Loucy (cell line): ENCODE measurements at regions not wholly inside any gene's neighbourhood (a gene's known extent, or its start where the extent isn't known, plus 50 kb on each side); places are given as distances from the start of the nearest gene placed in this dataset.

Experiments
- H2AFZ ChIP-seq: fragments of 200-600 bp; sonication (generic); 2 replicates; pipeline ENCODE4 v1.6.0; 2016; ENCODE audit warnings: antibody characterized with exemption, mild to moderate bottlenecking, low read length, moderate library complexity
- H3F3A ChIP-seq: fragments of 200-600 bp; 2 replicates; pipeline ENCODE4 v1.6.0; 2016; ENCODE audit warnings: antibody characterized with exemption, low read depth, mild to moderate bottlenecking
- H3K27me3 ChIP-seq: fragments of 200-600 bp; sonication (generic); 2 replicates; pipeline ENCODE4 v1.6.1; 2014; ENCODE audit warnings: low read length, mild to moderate bottlenecking; ENCODE audit not compliant: insufficient read depth, poor library complexity, severe bottlenecking
- H3K36me3 ChIP-seq: fragments of 200-600 bp; sonication (generic); 2 replicates; pipeline ENCODE4 v1.6.1; 2016; ENCODE audit warnings: low read length; ENCODE audit not compliant: insufficient read depth
- H3K4me1 ChIP-seq: fragments of 200-600 bp; sonication (generic); 2 replicates; pipeline ENCODE4 v1.5.1; 2014; ENCODE audit warnings: low read length, mild to moderate bottlenecking; ENCODE audit not compliant: insufficient read depth, poor library complexity, severe bottlenecking
- H3K4me2 ChIP-seq: fragments of 200-600 bp; sonication (generic); 2 replicates; pipeline ENCODE4 v1.6.0; 2014; ENCODE audit warnings: antibody characterized with exemption, low read length, low read depth, mild to moderate bottlenecking; ENCODE audit not compliant: poor library complexity, severe bottlenecking
- H3K4me3 ChIP-seq: fragments of 200-600 bp; sonication (generic); 2 replicates; pipeline ENCODE4 v1.5.1; 2014; ENCODE audit warnings: low read length, mild to moderate bottlenecking, mixed read lengths; ENCODE audit not compliant: poor library complexity, severe bottlenecking
- H3K79me2 ChIP-seq: fragments of 200-600 bp; sonication (generic); 2 replicates; pipeline ENCODE4 v1.6.1; 2014; ENCODE audit warnings: low read length; ENCODE audit not compliant: insufficient read depth
- H3K9ac ChIP-seq: fragments of 200-600 bp; sonication (generic); 2 replicates; pipeline ENCODE4 v1.6.0; 2014; ENCODE audit warnings: mild to moderate bottlenecking, low read depth, low read length, moderate library complexity; ENCODE audit not compliant: poor library complexity, severe bottlenecking
- H3K9me2 ChIP-seq: fragments of 200-600 bp; sonication (generic); replicated peaks from 2 replicates; pipeline ENCODE4 v1.6.1; 2016; ENCODE audit warnings: low read depth, low read length, mixed read lengths
- H3K9me3 ChIP-seq: fragments of 200-600 bp; sonication (generic); 2 replicates; pipeline ENCODE4 v1.6.1; 2014; ENCODE audit warnings: mild to moderate bottlenecking, antibody characterized with exemption, low read length, low read depth; ENCODE audit not compliant: insufficient read depth
- H4K20me1 ChIP-seq: fragments of 200-600 bp; sonication (generic); 2 replicates; pipeline ENCODE4 v1.6.0; 2014; ENCODE audit warnings: antibody characterized with exemption, low read length, mild to moderate bottlenecking; ENCODE audit not compliant: insufficient read depth, poor library complexity, severe bottlenecking
- EZH2phosphoT487 ChIP-seq: fragments of 200-600 bp; IDR thresholded peaks from 2 replicates; pipeline ENCODE4 v1.6.1; 2018; ENCODE audit warnings: antibody characterized with exemption, mild to moderate bottlenecking, moderate library complexity, borderline replicate concordance
- TF ChIP-seq, protein P1 (sequence below): fragments of 200-600 bp; sonication (generic); conservative IDR thresholded peaks from 2 replicates; pipeline ENCODE4 v1.5.1; 2014; ENCODE audit warnings: mild to moderate bottlenecking, antibody characterized with exemption, low read length

- Histone ChIP-seq H3F3A (no peaks in the 10 kb centered on the region), H3K9me3 (no peaks in the 10 kb centered on the region), H3K9me2 (no peaks in the 10 kb centered on the region), H3K4me1 (peaks cover 31% of the 10 kb centered on the region), H2AFZ (no peak overlapping the region), H3K36me3 (no peaks in the 10 kb centered on the region; the same call in 1 of the 2 replicates), H4K20me1 (no peaks in the 10 kb centered on the region), H3K4me3 (no peak overlapping the region), H3K27me3 (no peaks in the 10 kb centered on the region), H3K4me2 (no peak overlapping the region), H3K79me2 (peaks cover 37% of the 10 kb centered on the region), H3K9ac (no peak overlapping the region)
- TF ChIP-seq, protein P1, sequence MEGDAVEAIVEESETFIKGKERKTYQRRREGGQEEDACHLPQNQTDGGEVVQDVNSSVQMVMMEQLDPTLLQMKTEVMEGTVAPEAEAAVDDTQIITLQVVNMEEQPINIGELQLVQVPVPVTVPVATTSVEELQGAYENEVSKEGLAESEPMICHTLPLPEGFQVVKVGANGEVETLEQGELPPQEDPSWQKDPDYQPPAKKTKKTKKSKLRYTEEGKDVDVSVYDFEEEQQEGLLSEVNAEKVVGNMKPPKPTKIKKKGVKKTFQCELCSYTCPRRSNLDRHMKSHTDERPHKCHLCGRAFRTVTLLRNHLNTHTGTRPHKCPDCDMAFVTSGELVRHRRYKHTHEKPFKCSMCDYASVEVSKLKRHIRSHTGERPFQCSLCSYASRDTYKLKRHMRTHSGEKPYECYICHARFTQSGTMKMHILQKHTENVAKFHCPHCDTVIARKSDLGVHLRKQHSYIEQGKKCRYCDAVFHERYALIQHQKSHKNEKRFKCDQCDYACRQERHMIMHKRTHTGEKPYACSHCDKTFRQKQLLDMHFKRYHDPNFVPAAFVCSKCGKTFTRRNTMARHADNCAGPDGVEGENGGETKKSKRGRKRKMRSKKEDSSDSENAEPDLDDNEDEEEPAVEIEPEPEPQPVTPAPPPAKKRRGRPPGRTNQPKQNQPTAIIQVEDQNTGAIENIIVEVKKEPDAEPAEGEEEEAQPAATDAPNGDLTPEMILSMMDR = no peak
- TF ChIP-seq EZH2phosphoT487 = no peak
These were observed 72.8 kb downstream of the SIPA1L2 start for GRCh38 chr1:232557096-232557495.

GRCh38 chr1:232556351-232556750 is 73.6 kb downstream of the SIPA1L2 start:
- Histone ChIP-seq H3K9me2 (no peaks in the 10 kb centered on the region), H2AFZ (no peak overlapping the region), H3K9ac (no peak overlapping the region), H3K9me3 (no peaks in the 10 kb centered on the region), H3K4me1 (peaks cover 27% of the 10 kb centered on the region), H3K4me2 (no peak overlapping the region), H3K4me3 (no peak overlapping the region), H4K20me1 (no peaks in the 10 kb centered on the region), H3K36me3 (no peaks in the 10 kb centered on the region; the same call in 1 of the 2 replicates), H3K27me3 (no peaks in the 10 kb centered on the region), H3K79me2 (peaks cover 37% of the 10 kb centered on the region), H3F3A (no peaks in the 10 kb centered on the region)
- TF ChIP-seq EZH2phosphoT487 = no peak
- TF ChIP-seq, protein P1 = no peak

DNA sequence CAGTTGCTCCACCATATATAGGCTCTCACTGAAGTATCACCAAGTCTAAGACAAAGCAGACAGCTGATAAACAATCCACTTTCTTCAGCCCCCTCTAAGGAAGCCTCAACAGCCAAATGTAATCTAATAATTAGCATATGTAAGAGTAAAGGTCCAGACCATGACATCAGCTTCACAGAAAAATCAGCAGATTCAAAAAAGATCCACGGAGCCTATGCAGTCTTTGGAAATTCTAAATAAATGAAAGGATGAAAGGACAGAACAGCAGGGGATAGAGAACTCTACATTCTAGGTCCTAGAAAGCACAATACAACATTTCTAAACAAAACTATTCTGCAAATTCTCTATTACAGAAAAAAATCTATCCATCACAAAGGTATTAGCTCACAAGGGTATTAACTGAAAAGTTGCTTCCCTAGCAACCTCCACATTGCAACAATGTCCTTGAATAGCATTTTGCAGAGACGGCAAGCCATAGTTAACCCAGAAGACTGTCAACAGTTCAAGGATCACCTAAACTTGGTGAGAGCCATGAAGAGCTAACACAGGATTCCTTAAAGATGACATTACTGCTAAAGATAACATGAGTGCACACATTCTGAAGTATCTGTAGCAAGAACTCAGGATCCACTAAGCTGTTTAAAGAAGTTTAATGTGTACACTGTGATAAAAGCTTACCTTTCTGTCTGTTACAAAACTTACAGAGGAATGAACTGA is 74.3 kb downstream of the SIPA1L2 start:
- peaks cover 29% of the 10 kb centered on the region for H3K4me1 ChIP-seq
- TF ChIP-seq, protein P1 = no peak
- no peak for TF ChIP-seq EZH2phosphoT487

More for the DNA sequence above, 74.3 kb downstream of the SIPA1L2 start:
- Histone ChIP-seq H3K9ac (no peak overlapping the region), H3K9me3 (no peaks in the 10 kb centered on the region), H2AFZ (no peak overlapping the region), H3K36me3 (no peaks in the 10 kb centered on the region; the same call in 1 of the 2 replicates), H3K79me2 (peaks cover 37% of the 10 kb centered on the region), H3K4me3 (no peak overlapping the region), H4K20me1 (no peaks in the 10 kb centered on the region), H3K4me2 (no peak overlapping the region), H3K27me3 (no peaks in the 10 kb centered on the region), H3F3A (no peaks in the 10 kb centered on the region), H3K9me2 (no peaks in the 10 kb centered on the region)
